Ovary (tissue), 7 donors: ENCODE measurements at regions not wholly inside any gene's neighbourhood (a gene's known extent, or its start where the extent isn't known, plus 50 kb on each side); places are given as distances from the start of the nearest gene placed in this dataset.

Experiments used
- DNase-seq, 5 donors: peaks; one replicate each; pipeline ENCODE4 v3.0.0-alpha.2; 2019 to 2020
- H3K27ac ChIP-seq, 2 donors: fragments of 200-600 bp; one replicate each; pipeline versions ENCODE4 v1.5.1 to v1.8.0; 2019 to 2022
- H3K27me3 ChIP-seq: fragments of 200-600 bp; one replicate; pipeline ENCODE4 v1.8.0; 2022
- H3K36me3 ChIP-seq: fragments of 200-600 bp; sonication (generic); one replicate; pipeline ENCODE4 v1.5.1; 2019
- H3K4me1 ChIP-seq: one replicate; pipeline ENCODE4 v1.8.1; 2013; ENCODE audit warnings: mild to moderate bottlenecking, moderate library complexity; ENCODE audit not compliant: insufficient read depth
- H3K4me3 ChIP-seq: fragments of 200-600 bp; sonication (generic); one replicate; pipeline ENCODE4 v1.5.1; 2017
- H3K9me3 ChIP-seq, 2 donors: fragments of 200-600 bp in 1 of 2; sonication (generic) in 1 of 2; one replicate each; pipeline versions ENCODE4 v1.5.1 to v1.8.1; 2013 to 2019; ENCODE audit warnings: mild to moderate bottlenecking in 1 of 2, moderate library complexity in 1 of 2
- CTCF ChIP-seq, 3 donors: fragments of 450-650 bp in 2 of 3; fragments of 200-600 bp in 1 of 3; IDR thresholded peaks; one replicate each; pipeline versions ENCODE4 v1.5.1 to v1.8.0; 2016 to 2022; ENCODE audit warnings: antibody characterized with exemption in 3 of 3, mild to moderate bottlenecking in 1 of 3
- EP300 ChIP-seq: sonication (generic); formaldehyde crosslinking; IDR thresholded peaks from one replicate; pipeline ENCODE4 v1.6.1; 2017; ENCODE audit warnings: antibody characterized with exemption
- POLR2A ChIP-seq: fragments of 450-650 bp; IDR thresholded peaks from one replicate; pipeline ENCODE4 v1.6.1; 2017; ENCODE audit warnings: antibody characterized with exemption, mild to moderate bottlenecking, moderate library complexity
- WGBS, 3 donors: extraction: QIAGEN DNeasy Blood & Tissue Kit in 1 of 3; methylation state at CpG; one replicate each; pipeline versions ENCODE4 v1.1.5 to v1.1.7; 2013 to 2017; 5-methylcytosine and 5-hydroxymethylcytosine counted together
- intact Hi-C, 4 donors: fragments of 100-400 bp; cut with DNase I; formaldehyde crosslinking; loops; one replicate each; pipeline versions ENCODE4 v1.11.0 to v1.15.1; 2022 to 2023
- donor health status: DM: no; HTN: no; CAD: no; lungs with moderate emphysema.
- donor health status: DM: no; HTN: no; CAD: no.
- donor health status: Bipolar disorder and iron deficiency.
- donor health status: DM: no; HTN: no; CAD: no.
- donor health status: DM: yes; HTN: yes; CAD: no.

GRCh38 chr2:8498994-8499393 is 182.9 kb upstream of the ID2 start:
- Histone ChIP-seq H3K27me3 (no peaks in the 10 kb centered on the region), H3K27ac (no peak overlapping the region), H3K9me3 (no peaks in the 10 kb centered on the region), H3K4me3 (no peak overlapping the region), H3K4me1 (peaks cover 7% of the 10 kb centered on the region), H3K36me3 (no peaks in the 10 kb centered on the region)
- DNase-seq = no peak
- TF ChIP-seq CTCF (IDR thresholded peaks at IDR 0.05) (no peak), POLR2A (no peak), EP300 (no peak)
- 79 to 90% (median 85%) methylated on average over 3 of the region's 3 CpGs for WGBS, 3 donors
- intact Hi-C loops = loop anchor here in 2 of 4 donors (5.0 to 10.0 kb wide), 2 partner anchors 166 to 178 kb away; no protein-coding TSS in a partner anchor

- intact Hi-C loops = no loop called here
- Histone ChIP-seq H3K4me1 (peaks cover 7% of the 10 kb centered on the region), H3K9me3 (no peaks in the 10 kb centered on the region), H3K36me3 (no peaks in the 10 kb centered on the region), H3K27ac (peak overlapping the region; percentile 32 to 60), H3K4me3 (no peak overlapping the region), H3K27me3 (no peaks in the 10 kb centered on the region)
- 51 to 58% (median 53%) methylated on average over 13 of the region's 13 CpGs for WGBS, 3 donors
- DNase-seq = peak in 2 of 5 donors; percentile 42 to 66
- TF ChIP-seq EP300 (no peak), CTCF (IDR thresholded peaks at IDR 0.05) (no peak), POLR2A (no peak)
Observed at GRCh38 chr2:8500124-8501054, 181.5 kb upstream of the ID2 start.

- Histone ChIP-seq H3K4me3 (no peak overlapping the region), H3K27me3 (no peaks in the 10 kb centered on the region), H3K9me3 (no peaks in the 10 kb centered on the region), H3K4me1 (peaks cover 5% of the 10 kb centered on the region), H3K27ac (peak overlapping the region in 1 of 2 donors; percentile 32), H3K36me3 (no peaks in the 10 kb centered on the region)
- DNase-seq = no peak
- TF ChIP-seq CTCF (IDR thresholded peaks at IDR 0.05) (no peak), EP300 (no peak), POLR2A (no peak)
- intact Hi-C loops = no loop called here
- 86 to 95% (median 89%) methylated on average over 7 of the region's 7 CpGs for WGBS, 3 donors
Observed at GRCh38 chr2:8501061-8501720, 180.7 kb upstream of the ID2 start.

- no peaks in the 10 kb centered on the region for H3K36me3 ChIP-seq
- no peak for TF ChIP-seq CTCF (IDR thresholded peaks at IDR 0.05)
- no peak for TF ChIP-seq EP300
- no peak for TF ChIP-seq POLR2A
- H3K27ac ChIP-seq = no peak overlapping the region
- peaks cover 5% of the 10 kb centered on the region for H3K4me1 ChIP-seq
- H3K27me3 ChIP-seq = no peaks in the 10 kb centered on the region
- intact Hi-C loops = no loop called here
- peak in 1 of 5 donors; percentile 56 for DNase-seq
- 73 to 83% (median 78%) methylated on average over 6 of the region's 6 CpGs for WGBS, 3 donors
- no peak overlapping the region for H3K4me3 ChIP-seq
- no peaks in the 10 kb centered on the region for H3K9me3 ChIP-seq
Observed at GRCh38 chr2:8502316-8502715, 179.5 kb upstream of the ID2 start.
